Trophoblast cell (in vitro differentiated cells and primary cell): ENCODE measurements at regions not wholly inside any gene's neighbourhood (a gene's known extent, or its start where the extent isn't known, plus 50 kb on each side); places are given as distances from the start of the nearest gene placed in this dataset.

Experiments used
- DNase-seq, 2 donors: peaks; one replicate each; pipeline ENCODE4 v3.0.0-alpha.2; 2016
- H2AFZ ChIP-seq: 2 replicates; pipeline ENCODE4 v1.6.1; 2013; ENCODE audit warnings: low read length, moderate library complexity, mild to moderate bottlenecking; ENCODE audit not compliant: insufficient read depth, poor library complexity
- H2AK5ac ChIP-seq: 2 replicates; pipeline ENCODE4 v1.6.1; 2013; ENCODE audit warnings: mild to moderate bottlenecking, low read length
- H2BK120ac ChIP-seq: 2 replicates; pipeline ENCODE4 v1.6.1; 2013; ENCODE audit warnings: low read length, mild to moderate bottlenecking, moderate library complexity; ENCODE audit not compliant: insufficient read depth, poor library complexity
- H2BK12ac ChIP-seq: 2 replicates; pipeline ENCODE4 v1.6.1; 2013; ENCODE audit warnings: mild to moderate bottlenecking, low read length, moderate library complexity
- H2BK5ac ChIP-seq: 2 replicates; pipeline ENCODE4 v1.6.1; 2013; ENCODE audit warnings: low read length, low read depth, moderate library complexity, mild to moderate bottlenecking; ENCODE audit not compliant: poor library complexity
- H3K14ac ChIP-seq: 2 replicates; pipeline ENCODE4 v1.6.1; 2013; ENCODE audit warnings: mild to moderate bottlenecking, low read length
- H3K18ac ChIP-seq: 2 replicates; pipeline ENCODE4 v1.6.1; 2013; ENCODE audit warnings: mild to moderate bottlenecking, low read length
- H3K23ac ChIP-seq: 2 replicates; pipeline ENCODE4 v1.6.1; 2013; ENCODE audit warnings: low read length
- H3K27ac ChIP-seq: 2 replicates; pipeline ENCODE4 v1.5.1; 2013; ENCODE audit warnings: low read depth, mild to moderate bottlenecking, inconsistent platforms, low read length, moderate library complexity
- H3K27me3 ChIP-seq: 2 replicates; pipeline ENCODE4 v1.6.1; 2013; ENCODE audit warnings: inconsistent platforms, mild to moderate bottlenecking, low read length, moderate library complexity; ENCODE audit not compliant: insufficient read depth
- H3K36me3 ChIP-seq, 2 experiments: 1 replicate in 1 of 2; 2 replicates in 1 of 2; pipeline ENCODE4 v1.6.1; 2013; ENCODE audit warnings: low read length in 2 of 2, mild to moderate bottlenecking in 2 of 2, moderate library complexity in 1 of 2; ENCODE audit not compliant: insufficient read depth in 2 of 2, control insufficient read depth in 1 of 2
- H3K4ac ChIP-seq: 2 replicates; pipeline ENCODE4 v1.6.1; 2013; ENCODE audit warnings: low read depth, mild to moderate bottlenecking, low read length, moderate library complexity
- H3K4me1 ChIP-seq, 2 experiments: 1 replicate in 1 of 2; 2 replicates in 1 of 2; pipeline ENCODE4 v1.6.1; 2013; ENCODE audit warnings: low read length in 2 of 2, mild to moderate bottlenecking in 2 of 2, moderate library complexity in 1 of 2; ENCODE audit not compliant: insufficient read depth in 2 of 2, control insufficient read depth in 1 of 2
- H3K4me2 ChIP-seq: 2 replicates; pipeline ENCODE4 v1.6.1; 2013; ENCODE audit warnings: inconsistent platforms, mild to moderate bottlenecking, low read length, moderate library complexity
- H3K4me3 ChIP-seq: 2 replicates; pipeline ENCODE4 v1.5.1; 2013; ENCODE audit warnings: mild to moderate bottlenecking, low read depth, low read length, inconsistent platforms
- H3K79me1 ChIP-seq: one replicate; pipeline ENCODE4 v1.6.1; 2013; ENCODE audit warnings: low read length
- H3K79me2 ChIP-seq: 2 replicates; pipeline ENCODE4 v1.6.1; 2013; ENCODE audit warnings: low read length, mild to moderate bottlenecking; ENCODE audit not compliant: control insufficient read depth, insufficient read depth, poor library complexity
- H3K9ac ChIP-seq: 2 replicates; pipeline ENCODE4 v1.6.1; 2013; ENCODE audit warnings: mild to moderate bottlenecking, low read length
- H3K9me3 ChIP-seq: 2 replicates; pipeline ENCODE4 v1.6.1; 2013; ENCODE audit warnings: low read depth, mild to moderate bottlenecking, control low read depth, inconsistent platforms, low read length; ENCODE audit not compliant: insufficient read depth
- H4K12ac ChIP-seq: 2 replicates; pipeline ENCODE4 v1.6.1; 2013; ENCODE audit warnings: low read depth, mild to moderate bottlenecking, low read length, moderate library complexity
- H4K8ac ChIP-seq: 2 replicates; pipeline ENCODE4 v1.6.1; 2013; ENCODE audit warnings: low read depth, mild to moderate bottlenecking, low read length, moderate library complexity
- H4K91ac ChIP-seq: one replicate; pipeline ENCODE4 v1.6.1; 2013; ENCODE audit warnings: low read depth, mild to moderate bottlenecking, low read length, moderate library complexity
- WGBS: extraction: QIAGEN DNeasy Blood & Tissue Kit; methylation state at CpG from one replicate; pipeline ENCODE4 v1.1.7; 2013; ENCODE audit warnings: missing lambda C conversion rate; ENCODE audit not compliant: insufficient read length, insufficient coverage; ENCODE audit errors: extremely low coverage; 5-methylcytosine and 5-hydroxymethylcytosine counted together

GRCh38 chr5:110053824-110054223 is 364.1 kb downstream of the MAN2A1 start:
- Histone ChIP-seq H3K79me1 (no peaks in the 10 kb centered on the region), H2BK5ac (no peak overlapping the region), H2BK120ac (no peak overlapping the region), H3K23ac (no peak overlapping the region), H4K12ac (no peak overlapping the region), H3K4me2 (no peak overlapping the region), H2AFZ (no peak overlapping the region), H3K4me1 (no peaks in the 10 kb centered on the region), H4K91ac (no peak overlapping the region), H3K14ac (no peak overlapping the region), H3K9ac (no peak overlapping the region), H3K4ac (no peak overlapping the region), H3K9me3 (no peaks in the 10 kb centered on the region), H3K79me2 (no peaks in the 10 kb centered on the region), H2AK5ac (no peak overlapping the region), H4K8ac (no peak overlapping the region), H3K27me3 (no peaks in the 10 kb centered on the region), H3K18ac (no peak overlapping the region), H2BK12ac (no peak overlapping the region), H3K27ac (no peak overlapping the region), H3K36me3 (no peaks in the 10 kb centered on the region), H3K4me3 (no peak overlapping the region)
- no peak for DNase-seq

- H3K4ac ChIP-seq = no peak overlapping the region
Measured at GRCh38 chr5:110054240-110054639, 364.5 kb downstream of the MAN2A1 start.

GRCh38 chr5:110055302-110055701 is 365.6 kb downstream of the MAN2A1 start:
- H2AFZ ChIP-seq = no peak overlapping the region
- no peak overlapping the region for H4K91ac ChIP-seq
- H3K4me1 ChIP-seq = no peaks in the 10 kb centered on the region
- no peak overlapping the region for H3K23ac ChIP-seq
- H2BK5ac ChIP-seq = no peak overlapping the region
- no peak overlapping the region for H3K18ac ChIP-seq
- H3K9me3 ChIP-seq = no peaks in the 10 kb centered on the region
- H3K14ac ChIP-seq = no peak overlapping the region
- no peak overlapping the region for H2AK5ac ChIP-seq
- no peaks in the 10 kb centered on the region for H3K27me3 ChIP-seq
- WGBS = no CpG with 5 or more reads among the region's 2 CpGs
- no peak overlapping the region for H2BK120ac ChIP-seq
- no peak overlapping the region for H3K4ac ChIP-seq
- H4K8ac ChIP-seq = no peak overlapping the region
- DNase-seq = no peak
- no peaks in the 10 kb centered on the region for H3K36me3 ChIP-seq
- H3K4me3 ChIP-seq = no peak overlapping the region
- no peaks in the 10 kb centered on the region for H3K79me1 ChIP-seq
- H2BK12ac ChIP-seq = no peak overlapping the region
- H4K12ac ChIP-seq = no peak overlapping the region
- H3K9ac ChIP-seq = no peak overlapping the region
- no peak overlapping the region for H3K27ac ChIP-seq
- no peaks in the 10 kb centered on the region for H3K79me2 ChIP-seq
- H3K4me2 ChIP-seq = no peak overlapping the region

More at GRCh38 chr5:110054240-110054639, 364.5 kb downstream of the MAN2A1 start:
- H2BK120ac ChIP-seq = no peak overlapping the region
- no peak overlapping the region for H3K18ac ChIP-seq
- no peak overlapping the region for H2AK5ac ChIP-seq
- no peak overlapping the region for H3K27ac ChIP-seq
- no peaks in the 10 kb centered on the region for H3K27me3 ChIP-seq
- H2BK12ac ChIP-seq = no peak overlapping the region
- DNase-seq = no peak
- H3K4me2 ChIP-seq = no peak overlapping the region
- H3K79me1 ChIP-seq = no peaks in the 10 kb centered on the region
- no peak overlapping the region for H4K8ac ChIP-seq
- no peaks in the 10 kb centered on the region for H3K36me3 ChIP-seq
- no peak overlapping the region for H3K14ac ChIP-seq
- no peaks in the 10 kb centered on the region for H3K4me1 ChIP-seq
- H3K79me2 ChIP-seq = no peaks in the 10 kb centered on the region
- no peak overlapping the region for H4K12ac ChIP-seq
- no CpG with 5 or more reads among the region's 2 CpGs for WGBS
- H3K9ac ChIP-seq = no peak overlapping the region
- H2AFZ ChIP-seq = no peak overlapping the region
- H3K23ac ChIP-seq = no peak overlapping the region
- H3K4me3 ChIP-seq = no peak overlapping the region
- no peak overlapping the region for H4K91ac ChIP-seq
- no peak overlapping the region for H2BK5ac ChIP-seq
- H3K9me3 ChIP-seq = no peaks in the 10 kb centered on the region

- no peak overlapping the region for H2AK5ac ChIP-seq
- no peak overlapping the region for H3K4ac ChIP-seq
- H2AFZ ChIP-seq = no peak overlapping the region
- DNase-seq = no peak
- no peaks in the 10 kb centered on the region for H3K4me1 ChIP-seq
- H3K18ac ChIP-seq = no peak overlapping the region
- H3K9ac ChIP-seq = no peak overlapping the region
- no peak overlapping the region for H4K12ac ChIP-seq
- H3K36me3 ChIP-seq = no peaks in the 10 kb centered on the region
- H4K91ac ChIP-seq = no peak overlapping the region
- no peak overlapping the region for H3K14ac ChIP-seq
- no peak overlapping the region for H3K27ac ChIP-seq
- H3K9me3 ChIP-seq = no peaks in the 10 kb centered on the region
- no peak overlapping the region for H2BK5ac ChIP-seq
- no CpG with 5 or more reads among the region's 2 CpGs for WGBS
- no peak overlapping the region for H3K4me3 ChIP-seq
- no peak overlapping the region for H3K4me2 ChIP-seq
- no peak overlapping the region for H2BK120ac ChIP-seq
- H3K79me1 ChIP-seq = no peaks in the 10 kb centered on the region
- H3K27me3 ChIP-seq = no peaks in the 10 kb centered on the region
- no peaks in the 10 kb centered on the region for H3K79me2 ChIP-seq
- no peak overlapping the region for H4K8ac ChIP-seq
- no peak overlapping the region for H3K23ac ChIP-seq
- H2BK12ac ChIP-seq = no peak overlapping the region
Measured at GRCh38 chr5:110056580-110057114, 366.9 kb downstream of the MAN2A1 start.
